ENCODE measurements at regions not wholly inside any gene's neighbourhood (a gene's known extent, or its start where the extent isn't known, plus 50 kb on each side); places are given as distances from the start of the nearest gene placed in this dataset.

- CTCF ChIA-PET (ENCODE audit: unreplicated experiment), result no interaction called here
- Histone ChIP-seq H3K4me3 (ENCODE audit: low read depth, low read length, poor library complexity, severe bottlenecking) (no peak overlapping the region), H3K9me2 (ENCODE audit: insufficient read depth, low read length) (no peaks in the 10 kb centered on the region), H3K4me2 (ENCODE audit: low read length) (no peak overlapping the region), H3K27ac (ENCODE audit: low read depth, low read length, poor library complexity, severe bottlenecking) (no peak overlapping the region), H2AFZ (ENCODE audit: low read length) (no peak overlapping the region), H4K20me1 (ENCODE audit: insufficient read depth, low read length) (no peaks in the 10 kb centered on the region), H3K36me3 (ENCODE audit: insufficient read depth, low read length) (no peaks in the 10 kb centered on the region), H3K9me3 (ENCODE audit: low read length) (no peaks in the 10 kb centered on the region), H3K79me2 (ENCODE audit: insufficient read depth, low read depth, low read length) (no peaks in the 10 kb centered on the region), H3K4me1 (ENCODE audit: insufficient read depth, low read length, poor library complexity, severe bottlenecking) (no peaks in the 10 kb centered on the region)
- TF ChIP-seq CTCF (conservative IDR thresholded peaks at IDR 0.05; ENCODE audit: low read length) (no peak), EZH2phosphoT487 (IDR thresholded peaks at IDR 0.05; ENCODE audit: borderline replicate concordance, low read depth, low read length) (no peak)
- POLR2A ChIA-PET, result interaction anchor here (0.6 to 0.7 kb wide), 2 partner anchors 14 to 91 kb away, joined by 3 read pairs; no protein-coding TSS in a partner anchor
- intact Hi-C loops (cut with micrococcal nuclease; ENCODE audit: unreplicated experiment), result no loop called here
- DNase-seq (ENCODE audit: low spot score), result no peak
- BruUV-seq (replicated peaks), result no TSS peak
Observed at GRCh38 chr20:43388268-43389002, 69.3 kb upstream of the SRSF6 start.

GRCh38 chr20:43387737-43388136 lies 70.0 kb upstream of the SRSF6 start:
- Histone ChIP-seq H3K9me2 (ENCODE audit: insufficient read depth, low read length) (no peaks in the 10 kb centered on the region), H3K9me3 (ENCODE audit: low read length) (no peaks in the 10 kb centered on the region), H3K4me2 (ENCODE audit: low read length) (no peak overlapping the region), H3K4me3 (ENCODE audit: low read depth, low read length, poor library complexity, severe bottlenecking) (no peak overlapping the region), H4K20me1 (ENCODE audit: insufficient read depth, low read length) (no peaks in the 10 kb centered on the region), H2AFZ (ENCODE audit: low read length) (no peak overlapping the region), H3K4me1 (ENCODE audit: insufficient read depth, low read length, poor library complexity, severe bottlenecking) (no peaks in the 10 kb centered on the region), H3K79me2 (ENCODE audit: insufficient read depth, low read depth, low read length) (no peaks in the 10 kb centered on the region), H3K27ac (ENCODE audit: low read depth, low read length, poor library complexity, severe bottlenecking) (no peak overlapping the region), H3K36me3 (ENCODE audit: insufficient read depth, low read length) (no peaks in the 10 kb centered on the region)
- DNase-seq (ENCODE audit: low spot score), result no peak
- intact Hi-C loops (cut with micrococcal nuclease; ENCODE audit: unreplicated experiment), result no loop called here
- CTCF ChIA-PET (ENCODE audit: unreplicated experiment), result no interaction called here
- TF ChIP-seq CTCF (conservative IDR thresholded peaks at IDR 0.05; ENCODE audit: low read length) (no peak), EZH2phosphoT487 (IDR thresholded peaks at IDR 0.05; ENCODE audit: borderline replicate concordance, low read depth, low read length) (no peak)
- no TSS peak for BruUV-seq (replicated peaks)
- POLR2A ChIA-PET, result interaction anchor here (0.7 kb wide), 1 partner anchor 90 kb away, joined by 3 read pairs; no protein-coding TSS in a partner anchor

GRCh38 chr20:43386878-43387277 lies 70.8 kb upstream of the SRSF6 start:
- no peak overlapping the region for H3K4me2 ChIP-seq (ENCODE audit: low read length)
- H4K20me1 ChIP-seq (ENCODE audit: insufficient read depth, low read length), result no peaks in the 10 kb centered on the region
- DNase-seq (ENCODE audit: low spot score), result no peak
- ChIA-PET POLR2A (no interaction called here), CTCF (ENCODE audit: unreplicated experiment) (no interaction called here)
- H3K4me3 ChIP-seq (ENCODE audit: low read depth, low read length, poor library complexity, severe bottlenecking), result no peak overlapping the region
- BruUV-seq (replicated peaks), result no TSS peak
- H3K4me1 ChIP-seq (ENCODE audit: insufficient read depth, low read length, poor library complexity, severe bottlenecking), result no peaks in the 10 kb centered on the region
- H3K27ac ChIP-seq (ENCODE audit: low read depth, low read length, poor library complexity, severe bottlenecking), result no peak overlapping the region
- no peaks in the 10 kb centered on the region for H3K9me2 ChIP-seq (ENCODE audit: insufficient read depth, low read length)
- H2AFZ ChIP-seq (ENCODE audit: low read length), result no peak overlapping the region
- TF ChIP-seq CTCF (conservative IDR thresholded peaks at IDR 0.05; ENCODE audit: low read length) (no peak), EZH2phosphoT487 (IDR thresholded peaks at IDR 0.05; ENCODE audit: borderline replicate concordance, low read depth, low read length) (no peak)
- no peaks in the 10 kb centered on the region for H3K79me2 ChIP-seq (ENCODE audit: insufficient read depth, low read depth, low read length)
- no peaks in the 10 kb centered on the region for H3K9me3 ChIP-seq (ENCODE audit: low read length)
- no peaks in the 10 kb centered on the region for H3K36me3 ChIP-seq (ENCODE audit: insufficient read depth, low read length)
- intact Hi-C loops (cut with micrococcal nuclease; ENCODE audit: unreplicated experiment), result no loop called here
